GM18870 (cell line): ENCODE measurements at regions not wholly inside any gene's neighbourhood (a gene's known extent, or its start where the extent isn't known, plus 50 kb on each side); places are given as distances from the start of the nearest gene placed in this dataset.
"Not testable (repeated sequence)": the region's sequence is repeated elsewhere in the genome, so short reads cannot be mapped to it uniquely, and the experiment has no call there.

Experiments used
- ATAC-seq: cut with Tn5 transposase; IDR thresholded peaks from one replicate; pipeline ENCODE4 v1.9.1; 2021; ENCODE audit warnings: moderate library complexity; ENCODE audit not compliant: unreplicated experiment

DNA sequence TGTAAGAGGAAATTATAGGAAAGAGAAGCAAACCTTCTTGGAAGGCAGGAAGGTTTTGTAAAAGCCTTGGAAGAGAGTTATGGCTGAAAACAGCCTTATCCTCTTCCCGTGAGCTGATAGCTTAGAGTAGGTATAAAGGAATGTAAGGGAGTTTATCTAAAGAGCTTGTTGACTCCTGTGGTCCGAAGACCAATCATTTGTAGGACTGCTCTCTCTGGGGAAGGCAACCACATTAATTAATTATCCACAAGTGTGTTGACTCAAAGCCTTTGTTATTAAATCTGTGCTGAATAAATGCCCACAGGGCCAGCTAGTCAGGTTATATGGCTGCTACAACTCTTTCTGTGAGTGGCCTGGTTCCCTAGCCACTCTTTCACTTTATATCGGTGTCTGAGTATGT lies 452.1 kb upstream of the RASGRP1 start:
- ATAC-seq = no peak

DNA sequence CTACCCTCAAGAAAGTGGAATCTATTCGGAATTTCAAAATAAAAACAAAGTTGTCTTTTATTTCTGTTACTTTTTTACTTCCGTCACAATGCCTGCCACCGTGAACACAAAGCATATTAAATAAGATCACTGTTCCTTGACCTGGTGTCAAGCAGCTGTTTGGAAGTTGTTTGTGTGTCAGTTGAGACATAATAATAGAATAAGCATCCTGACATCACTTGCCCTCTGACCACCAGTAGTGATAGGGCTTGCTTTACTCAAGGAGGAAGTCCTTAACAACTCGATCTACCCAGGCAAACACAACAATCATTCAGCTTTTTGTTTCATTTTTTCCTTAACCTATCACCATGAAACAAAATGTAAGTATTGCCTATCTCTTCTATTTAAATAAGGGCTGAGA lies 454.4 kb upstream of the RASGRP1 start:
- ATAC-seq = no peak

DNA sequence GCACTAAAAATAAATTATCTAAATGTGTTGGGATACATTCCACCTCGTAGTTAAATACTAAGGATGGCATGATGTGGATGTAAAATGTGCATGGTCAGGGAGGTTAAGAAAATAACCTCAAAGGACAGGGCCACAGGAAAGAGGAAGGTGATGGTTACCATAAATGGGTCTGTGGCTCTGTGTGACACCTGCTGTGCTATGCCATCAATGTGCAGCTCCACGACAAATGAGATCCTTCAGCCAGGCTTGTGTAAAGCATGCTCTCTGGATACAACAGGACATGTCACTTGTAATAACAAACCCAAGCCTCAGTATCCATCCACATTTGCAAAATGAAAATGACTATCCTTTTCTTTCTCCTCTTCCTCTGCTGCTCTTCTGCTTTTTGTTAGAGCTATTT lies 456.7 kb upstream of the RASGRP1 start:
- ATAC-seq = no peak

DNA sequence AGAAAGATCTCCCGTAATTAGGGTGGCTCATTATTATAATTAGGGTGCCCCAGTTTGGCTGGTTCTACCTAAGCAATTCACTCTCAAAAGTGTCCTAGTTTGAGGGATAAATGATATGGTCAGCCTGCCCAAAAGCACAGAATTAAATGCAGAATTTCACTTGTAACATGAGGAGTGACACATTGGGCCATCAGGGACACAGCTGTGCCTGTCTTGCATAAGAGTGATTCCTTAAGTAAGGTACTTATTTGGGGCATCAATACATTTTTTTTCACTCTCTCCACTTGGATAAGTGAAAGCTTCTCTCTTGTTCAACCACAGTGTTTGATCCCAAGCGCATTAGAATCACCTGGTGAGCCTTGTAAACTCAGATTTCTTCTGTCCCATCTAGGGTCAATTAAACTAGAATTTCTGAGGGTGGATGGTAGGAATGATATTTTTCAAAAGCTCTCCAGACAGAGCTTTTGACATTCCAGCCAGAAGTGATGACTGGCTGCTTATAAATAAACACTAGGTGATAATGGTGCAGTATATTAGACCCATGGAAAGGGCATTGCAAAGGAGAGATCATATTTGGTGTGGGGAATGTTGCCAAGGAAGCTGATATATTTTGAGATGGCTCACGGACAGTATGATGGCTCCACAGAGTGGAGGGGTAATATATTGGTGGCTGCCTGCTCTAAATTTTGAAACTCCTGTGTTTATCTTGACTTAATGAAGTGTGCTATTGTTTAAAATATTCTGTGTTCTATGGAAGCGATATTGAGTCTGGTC lies 458.1 kb upstream of the RASGRP1 start:
- ATAC-seq = no peak

DNA sequence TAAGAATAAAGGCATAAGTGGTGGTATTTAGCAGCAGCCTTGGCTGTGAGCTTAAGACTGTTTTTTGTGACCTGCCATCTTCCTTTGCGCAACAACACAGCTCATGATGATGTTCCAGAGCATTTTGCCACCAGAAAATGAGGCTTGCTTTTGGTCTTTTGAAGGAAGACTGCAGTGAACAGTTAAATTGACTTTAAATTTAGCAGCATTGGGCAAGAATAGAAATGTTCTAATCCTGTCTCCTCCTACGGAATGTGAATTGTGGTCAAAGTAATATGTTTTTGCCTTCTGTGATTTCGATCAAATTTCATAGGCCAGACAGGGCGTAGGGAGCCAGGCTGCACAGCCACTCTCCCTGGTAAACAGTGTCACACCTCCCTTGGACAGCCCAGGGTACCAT lies 460.7 kb upstream of the RASGRP1 start:
- ATAC-seq = no peak

DNA sequence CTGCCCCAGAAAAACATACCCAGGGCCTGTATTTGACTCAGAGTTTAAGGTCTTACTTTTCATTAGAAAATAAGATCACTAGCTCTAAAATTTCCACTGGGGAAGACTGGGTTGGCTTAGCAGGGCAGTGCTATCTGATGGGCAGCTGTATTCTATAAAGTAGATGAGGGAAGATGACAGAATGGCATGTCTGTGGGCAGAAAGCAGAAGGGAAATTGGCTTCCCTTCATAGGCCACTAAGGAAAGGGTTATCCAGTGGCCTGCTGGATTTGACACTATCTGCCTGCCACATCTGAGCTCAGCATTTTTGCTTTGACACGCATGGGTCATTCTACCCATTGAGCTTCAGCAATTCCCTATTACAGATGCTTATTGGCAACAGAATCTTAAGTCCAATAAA lies 461.3 kb upstream of the RASGRP1 start:
- ATAC-seq = no peak

DNA sequence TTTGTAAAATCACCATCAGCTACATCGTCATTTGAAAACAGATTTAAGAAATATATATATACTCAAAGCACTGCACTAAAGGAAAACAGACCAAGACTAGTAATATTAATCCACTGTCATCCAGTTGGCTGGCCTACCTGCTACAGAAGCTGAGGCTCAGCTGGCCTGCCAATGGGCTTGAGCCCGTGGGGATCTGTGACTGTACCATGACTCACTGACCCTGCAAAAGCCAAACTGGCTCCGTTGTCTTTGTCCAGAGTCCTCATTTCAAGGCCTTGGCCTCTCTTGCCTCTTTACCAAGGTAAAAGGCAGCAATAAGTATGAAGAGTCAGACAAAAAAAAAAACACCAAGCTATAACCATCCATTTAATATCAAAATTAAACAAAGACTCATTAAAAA lies 463.5 kb upstream of the RASGRP1 start:
- no peak for ATAC-seq

DNA sequence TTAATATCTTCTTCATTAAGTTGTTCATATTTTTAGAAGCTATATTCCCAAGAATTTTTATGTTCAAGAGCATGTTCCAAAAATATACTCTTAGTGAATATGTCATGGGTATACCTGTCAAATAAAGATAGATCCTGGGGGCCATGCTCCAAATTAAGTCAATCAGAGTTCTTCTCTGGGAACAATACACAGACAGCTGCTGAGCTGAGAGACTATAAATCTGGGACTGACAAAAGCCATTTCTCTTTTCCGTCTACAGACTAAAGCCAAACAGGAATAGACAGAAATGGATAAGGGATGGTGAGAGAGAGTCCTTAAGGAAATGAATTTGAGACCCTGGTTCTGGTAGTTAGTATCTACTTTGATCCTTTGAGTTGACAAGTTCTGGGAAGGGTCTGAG lies 465.1 kb upstream of the RASGRP1 start:
- ATAC-seq = no peak

DNA sequence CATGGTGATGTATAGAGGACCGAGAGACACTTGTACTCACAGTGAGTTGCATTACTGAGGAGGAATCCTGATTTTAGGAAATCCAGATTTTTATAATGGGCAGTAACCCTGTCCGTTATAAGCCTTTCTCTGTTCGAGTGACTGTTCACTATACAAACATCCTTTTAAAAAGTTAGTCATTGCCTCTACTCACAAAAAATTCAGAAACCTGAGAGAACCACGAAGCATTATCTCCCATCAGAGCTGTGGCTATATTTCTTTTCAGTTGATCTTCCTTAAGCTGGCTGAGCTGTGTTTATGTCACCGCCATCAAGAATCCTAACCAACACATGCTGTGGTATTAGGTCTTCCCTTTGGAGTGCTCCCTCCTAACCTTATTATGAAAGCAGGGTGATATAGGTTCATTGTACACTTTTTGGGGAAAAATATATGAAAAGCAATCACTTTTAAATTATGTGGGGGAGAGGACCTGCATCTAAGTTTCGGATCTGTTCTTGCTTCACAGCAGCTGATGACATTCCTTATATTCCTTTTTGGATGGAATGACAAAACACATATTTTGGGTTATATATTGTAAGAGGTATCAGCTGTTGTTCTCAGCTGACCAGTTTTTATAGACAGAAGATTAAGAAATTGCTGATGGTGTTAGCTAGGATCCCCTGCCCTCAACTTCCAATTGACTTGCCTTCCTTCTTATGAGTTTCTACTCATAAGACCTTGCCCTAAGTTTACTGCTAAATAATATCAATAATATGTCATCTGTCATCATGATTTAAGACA lies 465.9 kb upstream of the RASGRP1 start:
- no peak for ATAC-seq

DNA sequence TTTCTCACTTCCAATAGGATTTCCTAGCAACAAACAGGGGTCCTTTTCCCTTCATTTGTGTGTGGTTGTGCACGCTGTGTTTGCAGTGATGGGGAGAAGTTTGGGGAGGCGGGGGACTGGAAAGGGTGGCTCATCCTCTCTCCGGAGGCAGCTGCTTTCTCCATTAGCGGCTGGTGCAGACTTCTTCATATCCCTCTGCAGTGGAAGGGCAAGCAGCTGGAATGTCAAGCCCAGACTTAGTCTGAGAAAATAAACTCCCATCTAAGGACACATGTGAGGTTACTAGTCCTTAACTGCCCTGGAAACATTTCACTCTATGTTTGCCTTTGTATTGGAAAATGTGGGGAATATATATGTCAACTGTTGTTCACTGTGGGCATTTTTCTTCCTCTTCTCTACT lies 467.0 kb upstream of the RASGRP1 start:
- no peak for ATAC-seq

DNA sequence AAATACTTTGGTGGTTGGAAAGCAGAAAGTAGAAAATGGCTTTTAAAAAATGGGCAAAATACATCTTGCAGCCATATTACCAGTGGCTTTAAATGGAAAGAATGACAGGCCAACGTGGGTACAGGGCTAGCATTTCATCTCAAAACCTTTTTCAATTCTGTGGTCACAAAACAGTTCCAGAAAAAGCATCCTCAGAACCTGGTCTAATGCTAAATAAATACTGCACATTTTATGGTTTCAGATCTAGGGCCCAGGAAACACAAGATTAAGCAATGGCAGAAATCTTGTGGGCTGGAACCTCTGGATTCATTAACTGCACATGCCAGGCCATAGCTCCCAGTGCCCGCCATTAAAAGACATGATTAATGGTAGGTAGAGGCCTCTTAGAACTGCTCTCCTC lies 470.2 kb upstream of the RASGRP1 start:
- ATAC-seq = no peak

DNA sequence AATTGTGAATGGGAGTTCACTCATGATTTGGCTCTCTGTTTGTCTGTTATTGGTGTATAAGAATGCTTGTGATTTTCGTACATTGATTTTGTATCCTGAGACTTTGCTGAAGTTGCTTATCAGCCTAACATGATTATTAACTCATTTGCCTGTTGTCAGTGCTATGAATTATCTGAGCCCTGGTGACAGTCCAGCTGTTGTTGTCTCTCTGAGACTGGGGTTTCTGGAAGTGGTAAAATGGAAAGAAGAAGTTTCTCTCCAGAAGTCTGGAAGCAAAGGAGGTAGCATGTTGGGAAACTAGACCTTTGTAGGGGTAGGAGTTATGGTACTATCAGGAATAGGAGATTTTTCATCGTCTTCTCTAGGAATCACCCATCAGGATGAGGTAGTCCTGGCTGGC lies 473.0 kb upstream of the RASGRP1 start:
- ATAC-seq = not testable (repeated sequence)

DNA sequence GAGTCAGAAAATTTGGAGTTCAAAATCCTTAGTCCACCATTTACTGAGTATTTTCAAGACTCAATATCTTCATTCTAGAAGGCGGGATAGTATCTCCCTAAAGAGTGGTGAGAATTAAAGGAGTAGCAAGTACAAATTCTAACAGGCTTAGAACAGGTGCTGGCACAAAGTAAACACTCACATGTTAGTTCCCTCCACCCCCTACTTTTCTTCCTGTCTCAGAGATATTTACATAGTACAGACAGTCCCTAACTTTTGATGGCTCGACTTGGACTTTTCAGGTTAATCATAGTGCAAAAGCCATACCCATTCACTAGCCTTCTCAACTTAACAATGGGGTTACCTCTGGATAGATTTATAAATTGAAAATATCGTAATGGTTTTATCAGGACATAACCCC lies 476.2 kb upstream of the RASGRP1 start:
- no peak for ATAC-seq

DNA sequence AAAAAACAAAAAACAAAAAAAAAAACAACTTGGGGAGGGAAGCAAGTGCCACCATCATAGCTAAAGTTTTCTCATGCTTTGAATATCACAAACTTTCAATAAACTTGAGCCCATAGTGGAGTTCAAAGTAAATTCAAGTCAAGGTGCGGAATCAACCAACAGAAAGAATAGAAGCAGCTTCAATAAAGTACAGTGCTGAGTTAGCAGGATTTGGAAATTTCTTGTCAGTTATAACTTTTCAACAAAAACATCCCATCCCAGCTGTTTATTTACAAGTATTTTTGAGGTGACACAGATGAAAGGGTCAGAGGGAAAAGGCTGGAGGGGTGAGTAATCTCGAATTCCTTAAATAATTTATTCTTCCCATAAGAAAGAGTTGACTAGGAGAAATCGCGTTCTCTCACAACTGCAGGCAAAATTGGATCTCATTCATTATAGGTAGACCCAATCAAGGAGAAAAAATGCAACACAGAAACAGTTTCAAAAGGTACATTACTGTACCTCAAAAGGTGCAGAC lies 477.4 kb upstream of the RASGRP1 start:
- ATAC-seq = no peak

DNA sequence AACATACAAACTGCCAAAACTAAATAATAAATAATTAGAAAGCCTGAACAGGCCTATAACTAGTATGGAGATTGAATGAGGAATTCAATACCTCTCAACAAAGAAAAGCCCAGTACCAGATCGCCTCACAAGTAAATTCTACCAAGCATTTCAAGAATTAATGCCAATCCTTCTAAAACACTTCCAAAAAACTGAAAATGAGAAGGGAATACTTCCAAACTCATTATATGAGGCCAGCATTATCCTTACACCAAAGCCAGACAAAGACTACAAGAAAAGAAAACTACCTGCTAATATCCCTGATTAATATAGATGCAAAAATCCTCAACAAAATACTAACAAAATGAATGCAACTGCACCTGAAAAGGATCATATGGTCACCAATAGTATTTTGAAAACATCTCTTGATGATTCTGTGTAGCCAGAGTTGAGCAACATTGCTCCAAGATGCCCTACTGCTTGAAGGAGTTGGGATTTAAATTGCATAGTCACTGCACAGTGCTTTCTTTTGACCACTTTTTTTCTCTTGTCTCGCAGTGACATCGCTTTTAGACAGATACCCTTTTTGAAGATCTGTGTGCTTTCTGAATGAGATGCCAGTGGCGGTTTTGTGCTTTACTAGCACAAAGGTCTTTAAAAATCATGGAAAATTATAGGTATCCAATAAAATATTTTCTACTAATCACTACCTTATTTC lies 487.2 kb upstream of the RASGRP1 start:
- ATAC-seq = no peak

DNA sequence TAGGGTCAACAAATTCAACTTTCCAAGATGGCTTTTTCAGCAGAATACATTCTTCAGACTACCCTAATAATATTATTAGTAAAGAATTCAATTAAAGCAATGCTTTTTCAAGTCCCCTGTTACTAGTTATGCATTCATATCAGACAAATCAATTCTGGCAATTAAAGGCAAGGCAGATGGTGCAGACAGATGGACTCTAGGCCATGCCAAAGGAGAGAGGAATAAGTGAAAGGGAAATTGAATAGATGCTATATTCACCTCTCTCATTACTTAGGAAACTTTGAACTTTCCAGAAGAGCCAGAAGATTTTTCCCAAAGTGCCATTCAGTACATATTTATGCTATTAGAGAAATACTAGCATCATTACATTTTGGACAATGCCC lies 487.7 kb upstream of the RASGRP1 start:
- ATAC-seq = no peak

DNA sequence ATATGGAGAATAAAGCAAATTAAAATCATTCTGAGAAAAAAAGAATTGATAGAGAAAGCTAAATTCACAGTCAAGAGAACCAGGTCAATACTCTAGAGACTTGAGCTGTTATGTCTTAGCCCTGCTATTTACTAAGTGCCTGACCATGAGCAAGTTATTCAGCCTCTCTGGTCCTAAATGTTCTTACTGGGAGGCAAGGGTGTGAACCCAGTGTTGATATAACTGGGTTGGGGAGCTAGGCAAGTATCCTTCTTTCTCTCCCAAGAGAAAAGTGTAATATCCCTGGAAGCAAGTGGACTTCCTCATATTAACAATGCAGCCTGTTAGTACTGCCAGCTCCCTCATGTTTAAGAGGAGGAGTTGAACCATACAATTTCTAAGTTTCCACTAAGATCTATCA lies 488.9 kb upstream of the RASGRP1 start:
- ATAC-seq = no peak

DNA sequence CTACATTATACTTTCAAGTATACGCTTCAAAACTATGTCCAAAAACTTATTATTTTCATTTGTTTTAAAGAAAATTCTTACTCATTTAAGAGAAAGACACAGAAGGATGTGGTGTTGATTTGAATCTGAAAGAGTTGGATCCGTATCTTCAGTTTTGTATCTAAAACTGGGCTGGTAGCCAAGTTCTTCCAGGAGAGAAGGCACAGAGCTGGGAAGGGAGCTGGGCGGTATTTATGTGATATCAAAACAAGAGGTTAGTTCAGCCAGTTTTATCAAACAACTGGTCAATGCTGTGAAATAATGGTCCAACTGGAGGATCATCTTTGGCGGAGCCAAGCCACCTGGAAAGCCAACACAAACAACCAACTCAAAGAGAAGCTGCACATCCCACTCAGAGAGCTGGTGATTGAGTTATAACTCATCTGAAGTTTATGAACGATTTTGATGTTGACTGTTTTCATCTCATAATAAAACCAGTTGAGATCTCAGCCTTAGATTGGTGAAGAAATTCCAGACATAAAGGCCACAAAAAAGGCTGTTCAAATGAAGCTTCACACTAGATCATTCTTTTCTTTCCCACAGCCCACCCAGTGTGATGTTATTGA lies 489.6 kb upstream of the RASGRP1 start:
- no peak for ATAC-seq

DNA sequence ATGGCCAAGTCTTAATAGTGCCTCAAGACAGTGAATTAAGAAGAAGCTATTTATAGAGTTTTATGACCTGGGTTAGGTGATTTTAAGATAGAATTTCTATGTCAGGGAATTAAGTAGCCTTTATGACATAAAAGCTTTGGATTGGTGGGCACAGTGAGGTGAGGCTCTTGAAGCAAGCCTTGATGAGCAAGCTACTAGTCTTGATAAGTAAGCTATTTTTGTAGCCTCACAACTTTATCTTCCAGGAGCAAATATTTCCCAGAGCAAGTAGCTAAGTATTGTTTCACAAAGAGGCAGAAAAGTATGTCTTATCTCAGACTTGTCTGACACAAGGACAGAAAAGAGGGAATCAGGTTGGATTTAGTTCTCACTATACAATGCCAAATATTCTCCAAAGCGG lies 491.7 kb upstream of the RASGRP1 start:
- ATAC-seq = no peak

DNA sequence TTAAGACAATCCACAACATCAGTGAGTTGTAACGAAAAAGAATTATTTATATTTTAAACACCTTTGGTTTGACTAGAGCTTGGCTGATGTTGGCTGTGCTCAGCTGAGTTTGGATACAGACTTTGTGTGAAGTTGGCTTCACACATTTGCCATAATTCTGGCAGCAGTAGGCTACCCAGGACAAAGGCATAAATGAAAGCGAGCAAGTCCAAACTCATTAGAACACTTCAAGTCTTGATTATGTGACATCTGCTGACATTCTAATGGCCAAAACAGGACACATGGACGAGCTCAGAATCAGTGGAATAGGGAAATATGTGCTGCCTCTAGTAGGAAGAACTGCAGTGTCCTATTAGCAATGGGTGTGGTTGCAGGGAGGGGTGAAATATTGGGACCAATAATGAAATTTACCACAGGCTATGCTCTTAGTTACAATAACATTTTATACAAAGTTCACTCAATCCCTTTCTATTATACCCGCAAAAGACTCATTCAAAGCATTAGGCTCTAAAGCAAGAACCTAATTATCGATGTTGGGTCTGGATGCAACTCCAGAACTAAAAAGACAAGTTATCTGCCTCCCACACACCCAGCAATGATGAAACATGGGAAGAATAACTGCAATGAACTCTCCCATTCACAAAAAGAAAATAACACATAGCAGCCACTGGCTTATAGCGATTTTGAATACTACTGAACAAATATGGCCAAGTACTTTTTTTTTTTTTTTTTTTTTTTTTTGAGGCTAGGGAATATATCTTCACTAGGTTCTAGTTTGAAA lies 493.9 kb upstream of the RASGRP1 start:
- no peak for ATAC-seq

DNA sequence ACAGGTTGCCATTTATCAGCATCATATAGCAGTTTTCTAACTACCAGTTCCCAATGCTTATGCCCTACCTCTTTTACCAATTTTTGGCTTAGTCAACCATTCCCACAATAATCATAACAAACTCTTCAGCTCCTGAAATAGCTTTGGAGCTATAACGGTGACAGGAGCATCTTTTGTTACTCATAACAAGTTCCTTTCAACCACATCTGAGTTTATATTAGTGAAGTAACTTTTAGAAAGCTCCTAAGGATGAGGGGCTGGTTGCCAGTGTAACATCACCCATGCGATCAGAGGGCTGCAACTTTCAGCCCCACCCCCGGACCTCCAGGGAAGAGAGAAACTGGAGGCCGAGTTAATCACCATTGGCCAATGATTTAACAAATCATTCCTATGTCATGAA lies 495.3 kb upstream of the RASGRP1 start:
- no peak for ATAC-seq
